Epidermal melanocyte (primary cell): ENCODE measurements at regions not wholly inside any gene's neighbourhood (a gene's known extent, or its start where the extent isn't known, plus 50 kb on each side); places are given as distances from the start of the nearest gene placed in this dataset.
"Not testable (repeated sequence)": the region's sequence is repeated elsewhere in the genome, so short reads cannot be mapped to it uniquely, and the experiment has no call there.

ENCODE experiments used
- DNase-seq: peaks from one replicate; pipeline ENCODE4 v3.0.0; 2011; ENCODE audit warnings: low spot score; ENCODE audit not compliant: insufficient read length

DNA sequence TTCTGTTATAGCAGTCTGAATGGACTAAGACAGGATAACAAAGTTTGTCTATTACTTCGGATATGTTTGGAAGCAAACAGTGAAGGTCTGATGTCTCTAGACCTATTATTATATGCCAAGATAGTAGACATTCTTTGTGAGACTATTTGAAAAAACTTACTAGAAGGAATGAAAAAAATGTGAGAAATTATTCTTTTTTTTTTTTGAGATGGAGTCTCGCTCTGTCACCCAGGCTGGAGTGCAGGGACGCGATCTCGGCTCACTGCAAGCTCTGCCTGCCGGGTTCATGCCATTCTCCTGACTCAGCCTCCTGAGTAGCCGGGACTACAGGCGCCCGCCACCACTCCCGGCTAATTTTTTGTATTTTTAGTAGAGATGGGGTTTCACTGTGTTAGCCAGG is 690.7 kb upstream of the SLC35B3 start:
- not testable (repeated sequence) for DNase-seq

DNA sequence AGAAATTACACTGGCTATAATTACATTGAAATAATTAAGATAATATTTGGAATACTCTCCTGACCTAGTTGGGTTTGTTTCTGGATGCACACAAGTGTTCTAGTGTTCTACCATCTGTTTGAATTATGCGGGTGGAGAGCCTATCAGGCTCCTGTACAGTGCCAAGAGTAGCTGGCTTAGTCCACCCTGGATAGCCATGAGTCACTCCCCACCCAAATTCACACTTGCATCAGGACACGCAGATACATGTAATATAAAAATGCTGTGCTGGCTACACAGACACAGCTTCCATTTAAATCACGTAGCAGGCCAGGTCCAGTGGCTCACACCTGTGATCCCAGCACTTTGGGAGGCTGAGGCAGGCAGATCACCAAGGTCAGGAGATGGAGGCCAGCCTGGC is 686.2 kb upstream of the SLC35B3 start:
- DNase-seq: no peak

DNA sequence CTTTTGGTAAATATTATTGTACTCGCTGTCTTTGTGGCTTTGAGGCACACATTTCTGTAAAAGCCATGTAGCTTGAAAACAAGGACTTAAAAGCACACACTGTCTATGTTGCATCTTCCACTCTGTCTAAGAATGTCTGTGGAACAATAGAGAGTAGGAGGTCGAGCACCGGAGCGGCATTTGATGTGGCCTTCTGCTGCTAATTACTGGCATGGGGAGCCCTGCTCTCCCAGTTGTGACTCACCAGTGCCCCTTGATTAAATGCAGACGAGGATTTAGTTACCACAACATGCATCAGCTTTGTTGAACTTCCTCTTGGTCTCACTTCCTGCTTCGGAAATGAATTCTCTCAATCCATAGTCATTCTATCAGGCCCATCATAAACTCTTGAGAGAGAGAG is 680.7 kb upstream of the SLC35B3 start:
- DNase-seq: no peak

GRCh38 chr6:9112544-9112943 is 677.2 kb upstream of the SLC35B3 start:
- DNase-seq: no peak

DNA sequence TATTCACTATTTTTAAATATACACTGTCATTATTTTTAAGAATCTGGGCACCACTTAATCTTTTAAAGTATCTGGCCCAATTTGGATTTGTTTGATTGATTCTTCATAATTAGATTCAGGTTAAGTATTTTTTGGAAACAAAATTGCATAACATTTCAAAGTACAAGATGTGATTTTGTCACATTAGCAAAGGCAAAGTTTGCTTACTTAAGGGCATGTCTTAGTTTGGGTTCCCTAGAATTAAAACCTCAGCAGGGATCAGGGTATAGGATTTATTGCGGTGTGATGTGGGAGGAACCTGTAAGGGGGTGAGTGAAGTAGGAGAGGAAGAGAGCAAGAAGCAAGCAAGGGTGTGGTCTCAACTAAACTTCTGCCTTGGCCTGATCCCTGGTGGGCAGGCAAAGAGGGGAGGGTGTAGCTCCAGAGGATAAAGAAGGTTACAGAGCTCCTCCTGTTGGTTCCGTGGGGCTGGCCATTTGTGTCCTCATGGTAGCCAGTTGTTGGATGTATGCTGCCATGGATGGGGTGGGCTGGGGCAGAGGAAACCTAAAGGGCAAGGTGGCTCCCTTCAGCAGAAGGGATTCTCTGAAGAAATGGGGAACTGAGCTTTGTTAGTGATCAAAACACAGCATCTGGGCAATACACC is 668.7 kb upstream of the SLC35B3 start:
- no peak for DNase-seq

GRCh38 chr6:9101920-9102319 is 666.6 kb upstream of the SLC35B3 start:
- no peak for DNase-seq

GRCh38 chr6:9100869-9101580 is 665.7 kb upstream of the SLC35B3 start:
- DNase-seq: no peak

GRCh38 chr6:9095729-9096128 is 660.4 kb upstream of the SLC35B3 start:
- DNase-seq: no peak

- no peak for DNase-seq
Observed at GRCh38 chr6:9095137-9095536, 659.8 kb upstream of the SLC35B3 start.

GRCh38 chr6:9089724-9090123 is 654.4 kb upstream of the SLC35B3 start:
- DNase-seq: no peak

- no peak for DNase-seq
Observed at GRCh38 chr6:9087470-9087869, 652.1 kb upstream of the SLC35B3 start.

DNA sequence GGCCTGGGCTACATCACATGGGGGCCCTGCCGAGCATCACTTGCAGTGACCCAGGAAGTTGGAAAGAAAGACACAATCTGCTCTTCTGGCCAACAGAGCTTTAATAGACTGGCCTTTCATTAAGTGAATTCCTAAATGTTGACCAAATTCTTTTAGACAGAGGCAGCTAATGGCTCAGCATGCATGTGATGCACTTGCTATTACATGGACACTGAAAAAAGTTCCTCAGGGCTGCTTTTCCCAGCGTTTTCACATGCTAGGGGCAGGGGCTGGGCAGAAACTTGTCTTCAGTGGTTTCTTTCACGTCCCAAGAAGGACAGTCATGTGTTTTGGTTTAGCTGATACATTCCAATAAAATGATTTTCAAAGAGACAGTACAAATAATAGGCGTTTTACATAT is 651.0 kb upstream of the SLC35B3 start:
- peak; percentile 49 for DNase-seq

GRCh38 chr6:9085709-9086070 is 650.3 kb upstream of the SLC35B3 start:
- no peak for DNase-seq

DNA sequence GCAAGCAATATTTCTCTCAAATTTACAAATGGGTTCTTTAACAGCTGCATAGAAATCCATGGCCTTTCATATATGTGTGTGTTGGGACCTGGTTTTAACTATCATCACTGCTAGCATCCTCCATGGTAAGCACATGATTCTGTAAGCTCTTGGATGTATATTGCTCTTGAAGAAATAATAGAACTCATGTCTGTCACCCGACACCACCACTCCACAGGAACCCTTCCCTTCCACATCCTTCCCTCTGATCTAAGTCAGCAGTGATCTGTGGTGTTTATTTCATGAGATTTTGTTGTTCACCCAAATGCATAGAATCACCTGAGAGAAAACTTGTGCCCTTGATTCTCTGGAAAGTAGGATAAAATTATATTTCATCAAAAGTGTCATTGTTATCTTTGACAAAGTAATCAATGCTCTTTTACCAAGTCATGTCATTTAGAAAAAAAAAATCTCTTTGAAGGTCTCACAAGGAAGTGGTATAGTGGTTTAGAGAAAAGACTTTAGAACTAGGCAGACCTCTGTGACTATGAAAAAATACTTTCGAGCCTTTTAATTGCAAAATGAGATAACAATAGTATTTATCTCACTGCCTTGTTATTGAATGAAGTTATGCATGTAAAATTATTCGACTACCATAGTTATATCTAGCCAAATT is 649.8 kb upstream of the SLC35B3 start:
- DNase-seq: no peak

DNA sequence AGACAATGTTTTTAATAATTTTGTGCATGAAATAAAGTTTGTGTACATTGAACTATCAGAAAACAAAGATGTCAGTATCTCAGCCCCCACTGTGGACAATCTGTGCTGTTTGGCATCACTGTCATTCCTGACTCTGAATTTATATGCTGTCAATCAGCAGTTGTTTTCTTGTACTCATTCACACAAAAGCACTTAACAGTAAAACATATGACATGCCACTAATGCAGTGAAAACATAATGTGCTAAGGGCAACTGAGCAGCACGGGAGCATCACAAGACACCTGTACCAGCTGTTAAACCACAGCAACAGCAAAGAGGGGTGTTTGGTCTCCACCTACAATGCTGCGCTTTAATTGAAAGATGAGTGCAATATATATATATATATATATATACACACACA is 647.8 kb upstream of the SLC35B3 start:
- DNase-seq: no peak

DNA sequence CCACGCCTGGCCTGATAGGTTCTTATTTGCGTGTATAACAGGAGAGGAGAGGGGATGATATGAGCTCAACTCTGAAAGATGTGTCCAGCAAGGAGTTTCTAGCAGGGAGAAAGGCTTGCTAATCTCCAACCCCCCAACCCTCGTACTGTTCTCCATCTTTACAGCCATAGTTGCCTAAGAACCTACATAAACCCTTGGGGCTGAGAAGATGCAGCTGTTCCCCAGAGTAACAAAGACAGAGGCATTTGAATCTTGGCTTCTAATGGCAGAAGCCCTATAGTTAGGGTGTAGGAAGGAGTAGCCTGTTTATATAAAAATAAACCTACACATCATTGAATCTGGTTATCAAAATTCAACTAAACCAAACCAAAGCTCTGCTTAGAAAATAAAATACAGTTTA is 631.4 kb upstream of the SLC35B3 start:
- no peak for DNase-seq

- DNase-seq: no peak
Observed at GRCh38 chr6:9064156-9064555, 628.8 kb upstream of the SLC35B3 start.

GRCh38 chr6:9062596-9062995 is 627.3 kb upstream of the SLC35B3 start:
- DNase-seq: no peak

GRCh38 chr6:9057937-9058336 is 622.6 kb upstream of the SLC35B3 start:
- no peak for DNase-seq

- no peak for DNase-seq
Observed at GRCh38 chr6:9056556-9056955, 621.2 kb upstream of the SLC35B3 start.

GRCh38 chr6:9044426-9044825 is 609.1 kb upstream of the SLC35B3 start:
- DNase-seq: no peak

DNA sequence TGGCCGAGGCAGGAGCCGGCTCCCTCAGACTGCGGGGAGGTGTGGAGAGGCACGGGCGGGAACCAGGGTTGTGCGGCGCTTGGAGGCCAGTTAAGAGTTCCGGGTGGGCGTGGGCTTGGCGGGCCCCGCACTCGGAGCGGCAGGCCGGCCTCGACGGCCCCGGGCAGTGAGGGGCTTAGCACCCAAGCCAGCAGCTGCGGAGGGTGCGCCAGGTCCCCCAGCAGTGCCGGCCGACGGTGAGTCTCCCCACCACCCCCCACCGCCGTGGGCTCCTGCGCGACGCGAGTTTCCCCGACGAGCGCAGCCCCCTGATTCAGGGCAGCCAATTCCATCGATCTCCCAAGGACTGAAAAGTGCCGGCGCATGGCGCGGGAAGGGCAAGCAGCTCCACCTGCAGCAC is 605.4 kb upstream of the SLC35B3 start:
- DNase-seq: no peak

- no peak for DNase-seq
Observed at GRCh38 chr6:9039258-9039657, 603.9 kb upstream of the SLC35B3 start.
